GM23338 (cell line): ENCODE measurements at regions not wholly inside any gene's neighbourhood (a gene's known extent, or its start where the extent isn't known, plus 50 kb on each side); places are given as distances from the start of the nearest gene placed in this dataset.

ENCODE experiments used
- ATAC-seq: fragments of 200-7000 bp; cut with Tn5 transposase; 3 replicates; pipeline ENCODE4 v1.9.1; 2020
- DNase-seq: peaks from one replicate; pipeline ENCODE4 v3.0.0-alpha.2; 2015; ENCODE audit warnings: low spot score
- H2AFZ ChIP-seq: fragments of 200-600 bp; sonication (generic); 2 replicates; pipeline ENCODE4 v1.8.0; 2016; ENCODE audit warnings: antibody characterized with exemption, mild to moderate bottlenecking, moderate library complexity
- H3F3A ChIP-seq: fragments of 200-600 bp; sonication (generic); replicated peaks from 2 replicates; pipeline ENCODE4 v1.8.0; 2017; ENCODE audit warnings: antibody characterized with exemption, mixed run types, low read depth
- H3K27ac ChIP-seq: fragments of 200-600 bp; sonication (generic); 2 replicates; pipeline ENCODE4 v1.6.1; 2016; ENCODE audit warnings: low read depth
- H3K27me3 ChIP-seq: fragments of 200-600 bp; sonication (generic); 2 replicates; pipeline ENCODE4 v1.8.0; 2016; ENCODE audit warnings: mild to moderate bottlenecking, mixed run types, moderate library complexity; ENCODE audit not compliant: insufficient read depth
- H3K36me3 ChIP-seq: fragments of 200-600 bp; sonication (generic); 2 replicates; pipeline ENCODE4 v1.8.0; 2016; ENCODE audit warnings: mild to moderate bottlenecking; ENCODE audit not compliant: insufficient read depth
- H3K4me1 ChIP-seq: fragments of 200-600 bp; sonication (generic); 2 replicates; pipeline ENCODE4 v1.8.0; 2016; ENCODE audit warnings: mild to moderate bottlenecking, moderate library complexity; ENCODE audit not compliant: insufficient read depth
- H3K4me2 ChIP-seq: fragments of 200-600 bp; sonication (generic); 2 replicates; pipeline ENCODE4 v1.7.1; 2017; ENCODE audit warnings: mixed run types
- H3K4me3 ChIP-seq: fragments of 200-600 bp; sonication (generic); 2 replicates; pipeline ENCODE4 v1.6.1; 2016; ENCODE audit warnings: mixed run types
- H3K79me2 ChIP-seq: fragments of 200-600 bp; sonication (generic); replicated peaks from 2 replicates; pipeline ENCODE4 v1.8.0; 2017; ENCODE audit warnings: mild to moderate bottlenecking; ENCODE audit not compliant: insufficient read depth
- H3K9me2 ChIP-seq: fragments of 200-600 bp; sonication (generic); 2 replicates; pipeline ENCODE4 v1.8.0; 2017; ENCODE audit not compliant: insufficient read depth
- H4K20me1 ChIP-seq: fragments of 200-600 bp; sonication (generic); replicated peaks from 2 replicates; pipeline ENCODE4 v1.8.0; 2017; ENCODE audit warnings: mild to moderate bottlenecking; ENCODE audit not compliant: insufficient read depth
- H3K27ac Mint-ChIP-seq: 2 replicates; pipeline ENCODE4 v1.8.0; 2020; ENCODE audit warnings: inconsistent platforms, mild to moderate bottlenecking, moderate library complexity, mixed read lengths
- H3K27me3 Mint-ChIP-seq: 3 replicates; pipeline ENCODE4 v1.8.0; 2022; ENCODE audit warnings: low read depth, mild to moderate bottlenecking, moderate library complexity, mixed read lengths, inconsistent platforms; ENCODE audit not compliant: insufficient read depth, poor library complexity
- H3K36me3 Mint-ChIP-seq: 3 replicates; pipeline ENCODE4 v1.8.0; 2021; ENCODE audit warnings: low read depth, mild to moderate bottlenecking, inconsistent platforms, moderate library complexity, mixed read lengths
- H3K4me1 Mint-ChIP-seq: 3 replicates; pipeline ENCODE4 v1.8.0; 2020; ENCODE audit warnings: mild to moderate bottlenecking, inconsistent platforms, mixed read lengths
- H3K4me3 Mint-ChIP-seq: 3 replicates; pipeline ENCODE4 v1.8.0; 2021; ENCODE audit warnings: moderate library complexity, mild to moderate bottlenecking, inconsistent platforms, mixed read lengths
- H3K9me3 Mint-ChIP-seq: 3 replicates; pipeline ENCODE4 v1.8.0; 2020; ENCODE audit warnings: moderate library complexity, mild to moderate bottlenecking, inconsistent platforms, mixed read lengths
- CREB1 ChIP-seq: fragments of 250-450 bp; sonication (Bioruptor Pico); IDR thresholded peaks from 2 replicates; pipeline ENCODE4 v1.5.0; 2020; ENCODE audit warnings: low read depth, mild to moderate bottlenecking, moderate library complexity
- CTCF ChIP-seq, 2 experiments: fragments of 200-600 bp in 1 of 2; sonication (generic) in 1 of 2; conservative IDR thresholded peaks; 2 replicates each; pipeline versions ENCODE4 v1.5.1 to v1.6.1; 2016 to 2017; ENCODE audit warnings: antibody characterized with exemption in 2 of 2, low read depth in 2 of 2, mild to moderate bottlenecking in 2 of 2, moderate library complexity in 1 of 2
- ETS1 ChIP-seq: IDR thresholded peaks from 2 replicates; pipeline ENCODE4 v1.6.1; 2016; ENCODE audit warnings: antibody characterized with exemption
- EZH2phosphoT487 ChIP-seq: fragments of 200-600 bp; sonication (generic); IDR thresholded peaks from one replicate; pipeline ENCODE4 v1.8.1; 2018; ENCODE audit warnings: antibody characterized with exemption; ENCODE audit not compliant: unreplicated experiment
- JUNB ChIP-seq: IDR thresholded peaks from one replicate; pipeline ENCODE4 v1.6.1; 2016; ENCODE audit warnings: antibody characterized with exemption; ENCODE audit not compliant: unreplicated experiment
- NANOG ChIP-seq: IDR thresholded peaks from 2 replicates; pipeline ENCODE4 v1.6.1; 2016; ENCODE audit warnings: antibody characterized with exemption, borderline replicate concordance
- POLR2AphosphoS5 ChIP-seq: IDR thresholded peaks from 2 replicates; pipeline ENCODE4 v1.6.1; 2016; ENCODE audit warnings: antibody characterized with exemption, low read depth
- REST ChIP-seq: IDR thresholded peaks from one replicate; pipeline ENCODE4 v1.6.1; 2018; ENCODE audit warnings: antibody characterized with exemption; ENCODE audit not compliant: unreplicated experiment
- ZNF114 ChIP-seq: fragments of 250-450 bp; sonication (Bioruptor Pico); IDR thresholded peaks from 2 replicates; pipeline ENCODE4 v1.5.0; 2020; ENCODE audit warnings: mild to moderate bottlenecking, moderate library complexity
- ZNF331 ChIP-seq: fragments of 250-450 bp; sonication (Bioruptor Pico); IDR thresholded peaks from 2 replicates; pipeline ENCODE4 v1.5.0; 2020; ENCODE audit warnings: low read depth, mild to moderate bottlenecking, moderate library complexity

GRCh38 chr3:103818398-103818797 lies 1383.6 kb downstream of the ZPLD1 start:
- Histone ChIP-seq H3K4me1 (peaks cover 25% of the 10 kb centered on the region), H4K20me1 (no peaks in the 10 kb centered on the region), H3K27me3 (no peaks in the 10 kb centered on the region), H3K27ac (peak overlapping the region; percentile 11; the same call in 1 of the 2 replicates), H3K4me3 (no peak overlapping the region), H3K36me3 (no peaks in the 10 kb centered on the region), H3F3A (no peaks in the 10 kb centered on the region), H2AFZ (peak overlapping the region; percentile 26; the same call in 1 of the 2 replicates), H3K79me2 (no peaks in the 10 kb centered on the region), H3K9me2 (no peaks in the 10 kb centered on the region), H3K4me2 (peak overlapping the region; percentile 18; the same call in 1 of the 2 replicates)
- Mint-ChIP-seq H3K9me3 (no peaks in the 10 kb centered on the region), H3K36me3 (no peaks in the 10 kb centered on the region), H3K27me3 (peaks cover 2% of the 10 kb centered on the region), H3K4me3 (no peak overlapping the region), H3K4me1 (peaks cover 40% of the 10 kb centered on the region), H3K27ac (peak overlapping the region; percentile 69)
- TF ChIP-seq ETS1 (no peak), CREB1 (CRISPR knock-in tag) (peak; percentile 33; the same call in 1 of the 2 replicates), JUNB (no peak)
- no peak for ATAC-seq
- DNase-seq = no peak

GRCh38 chr3:103818800-103819199 lies 1384.0 kb downstream of the ZPLD1 start:
- ATAC-seq = peak; percentile 81

More at GRCh38 chr3:103818800-103819199, 1384.0 kb downstream of the ZPLD1 start:
- peak overlapping the region; percentile 69 for H3K27ac Mint-ChIP-seq
- no peaks in the 10 kb centered on the region for H3K79me2 ChIP-seq
- H3F3A ChIP-seq = no peaks in the 10 kb centered on the region
- H4K20me1 ChIP-seq = no peaks in the 10 kb centered on the region
- H3K36me3 Mint-ChIP-seq = no peaks in the 10 kb centered on the region
- TF ChIP-seq POLR2AphosphoS5 (no peak), EZH2phosphoT487 (no peak), ZNF331 (CRISPR knock-in tag) (no peak), ZNF114 (CRISPR knock-in tag) (no peak), NANOG (no peak; the same call in 1 of the 2 replicates), JUNB (no peak), REST (no peak), CTCF (conservative IDR thresholded peaks at IDR 0.05; ENCODE audit: low read depth in 2 of 2) (no peak)
- H3K4me2 ChIP-seq = peak overlapping the region; percentile 18; the same call in 1 of the 2 replicates
- H3K36me3 ChIP-seq = no peaks in the 10 kb centered on the region
- peak overlapping the region; percentile 23; the same call in 1 of the 3 replicates for H3K4me3 Mint-ChIP-seq
- H3K9me3 Mint-ChIP-seq = no peaks in the 10 kb centered on the region
- DNase-seq = peak; percentile 45
- no peaks in the 10 kb centered on the region for H3K9me2 ChIP-seq
- H2AFZ ChIP-seq = no peak overlapping the region
- H3K27ac ChIP-seq = peak overlapping the region; percentile 11; the same call in 1 of the 2 replicates
- peaks cover 2% of the 10 kb centered on the region for H3K27me3 Mint-ChIP-seq
- peaks cover 21% of the 10 kb centered on the region for H3K4me1 ChIP-seq
- no peak overlapping the region for H3K4me3 ChIP-seq
- H3K27me3 ChIP-seq = no peaks in the 10 kb centered on the region
- peaks cover 36% of the 10 kb centered on the region for H3K4me1 Mint-ChIP-seq
